NCI-H1694 treated with DMSO at 0.1 percent for 48 hours (cell line): ENCODE measurements at regions not wholly inside any gene's neighbourhood (a gene's known extent, or its start where the extent isn't known, plus 50 kb on each side); places are given as distances from the start of the nearest gene placed in this dataset.
"Not testable (repeated sequence)": the region's sequence is repeated elsewhere in the genome, so short reads cannot be mapped to it uniquely, and the experiment has no call there.

Source experiments
- DNase-seq: peaks from one replicate; lab custom pipeline; 2025; lab: John Stamatoyannopoulos, UW

GRCh38 chr12:131375261-131375971, 335.5 kb upstream of the SFSWAP start:
- no peak for DNase-seq

DNA sequence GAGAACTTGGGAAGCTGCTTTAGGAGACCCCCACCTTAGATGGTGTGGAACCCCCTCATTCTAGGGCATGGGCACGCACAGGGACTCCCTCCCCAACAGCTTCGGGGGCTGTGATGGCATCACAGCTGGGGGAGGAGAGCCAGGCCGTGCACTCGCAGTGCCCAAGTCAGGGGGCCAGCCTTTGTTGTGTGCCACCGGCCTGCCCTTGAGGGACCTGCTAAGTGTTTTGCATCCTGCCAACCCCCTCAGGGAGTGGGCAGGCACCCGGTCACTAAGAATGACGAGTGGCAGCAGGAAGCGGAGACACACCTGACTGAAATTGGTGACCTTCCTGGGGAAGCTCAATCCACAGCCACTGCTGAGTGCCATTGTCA, 334.9 kb upstream of the SFSWAP start:
- no peak for DNase-seq

DNA sequence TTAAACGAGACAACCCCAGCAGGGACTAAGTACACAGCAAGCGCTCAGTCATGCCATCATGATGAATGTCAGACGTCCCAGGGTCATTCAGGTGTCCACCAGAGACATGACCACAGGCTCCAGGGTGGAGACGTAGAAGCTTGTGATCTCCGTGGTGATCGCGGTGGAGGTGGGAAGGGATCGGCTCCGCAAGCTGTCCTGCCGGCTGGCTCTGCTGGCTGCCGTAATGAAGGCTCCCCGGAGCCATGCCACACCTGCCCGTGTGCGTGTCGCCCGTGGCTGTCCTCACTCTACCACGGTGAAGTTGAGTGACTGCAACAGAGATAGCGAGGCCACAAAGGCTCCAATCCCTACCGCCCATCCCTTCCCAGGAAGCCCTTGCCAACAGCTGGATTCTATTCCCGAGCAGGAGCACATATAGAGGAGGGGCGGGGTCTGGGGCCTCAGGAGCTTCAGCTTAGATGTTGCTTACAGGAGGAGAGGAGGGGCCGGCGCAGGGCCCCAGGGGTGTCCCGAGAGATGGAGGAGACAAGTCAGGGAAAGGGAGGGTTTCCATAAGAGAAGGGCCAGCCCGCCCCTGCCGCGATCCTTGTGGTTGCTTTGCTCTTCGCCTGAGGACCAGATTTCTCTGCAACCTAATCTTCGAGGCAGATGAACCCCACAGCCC, 332.6 kb upstream of the SFSWAP start:
- DNase-seq, result no peak

DNA sequence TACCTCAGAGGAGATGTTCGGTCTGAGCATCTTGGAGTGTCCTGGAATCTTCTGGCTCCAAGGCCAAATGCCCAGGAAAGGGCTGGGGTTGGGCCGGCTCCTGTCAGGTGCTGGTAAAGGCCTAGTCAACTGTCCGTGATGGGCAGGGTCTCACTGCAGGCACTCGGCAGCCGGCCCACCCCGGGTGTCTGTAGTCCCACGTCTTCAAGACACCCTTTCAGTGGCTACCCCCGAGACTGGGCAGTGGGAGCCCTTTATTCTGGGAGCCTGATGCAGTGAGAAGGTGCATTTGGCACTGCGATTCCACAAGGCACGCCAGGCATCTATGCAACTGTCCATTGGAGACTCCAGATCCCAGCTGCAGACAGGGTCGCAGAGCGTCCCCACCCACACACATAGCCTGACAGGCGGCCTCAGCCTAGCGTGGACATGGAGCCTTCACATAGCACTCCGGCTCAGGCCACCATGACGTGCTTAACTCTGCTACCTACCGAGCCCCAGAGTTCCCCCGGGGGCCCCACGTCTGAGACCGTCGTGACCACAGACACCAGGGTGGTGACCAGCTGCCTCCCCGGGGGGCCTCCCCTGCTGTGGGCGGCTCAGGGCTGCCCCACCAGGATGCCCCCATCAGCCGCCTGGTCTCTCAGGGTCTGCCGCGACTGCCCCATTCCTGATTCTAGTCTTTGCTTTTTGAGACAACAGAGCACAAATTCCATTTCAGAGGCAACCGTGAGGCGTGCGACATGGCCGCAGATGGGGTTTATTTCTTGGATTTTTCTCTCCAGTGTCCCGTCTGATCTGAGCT, 331.8 kb upstream of the SFSWAP start:
- DNase-seq, result no peak

- no peak for DNase-seq
These were observed 331.2 kb upstream of the SFSWAP start for GRCh38 chr12:131379738-131380137.

DNA sequence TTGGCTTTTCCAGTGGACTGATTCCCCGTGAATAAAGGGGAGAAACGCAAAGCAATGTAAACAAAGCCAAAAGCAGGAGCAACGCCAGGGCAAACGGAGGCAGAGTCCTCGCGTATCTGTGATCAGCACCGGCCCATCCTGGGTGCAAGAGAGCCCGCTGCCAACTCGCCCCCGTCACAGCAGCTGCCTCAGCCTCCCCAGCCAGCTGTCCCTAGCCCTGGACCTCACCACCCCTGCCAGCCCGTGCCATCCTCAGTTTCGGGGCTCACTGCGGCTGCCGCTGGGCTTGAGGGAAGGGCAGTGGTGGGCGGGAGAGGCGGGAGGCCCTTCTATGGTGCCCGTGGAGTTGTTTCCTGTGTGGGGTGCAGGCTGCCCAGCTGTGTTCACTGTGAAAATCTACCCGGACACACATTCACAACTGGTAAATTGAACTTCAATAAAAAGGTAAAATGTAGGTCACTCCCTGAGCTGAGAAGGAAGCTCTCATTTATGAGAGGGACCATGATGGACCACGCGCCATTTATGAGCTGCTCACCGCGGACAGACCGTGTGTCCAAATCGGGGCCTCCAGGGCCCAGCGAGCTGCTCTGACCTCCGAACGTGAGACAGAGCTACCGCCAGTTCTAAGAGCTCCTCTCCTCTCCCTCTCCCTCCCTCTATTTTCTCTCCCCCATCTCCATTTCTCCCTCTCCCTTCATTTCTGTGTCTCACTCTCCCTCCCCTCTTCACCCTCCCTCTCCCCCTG, 330.5 kb upstream of the SFSWAP start:
- no peak for DNase-seq

- DNase-seq, result no peak
These were observed 329.8 kb upstream of the SFSWAP start for GRCh38 chr12:131380965-131381705.

GRCh38 chr12:131381716-131382430, 329.0 kb upstream of the SFSWAP start:
- no peak for DNase-seq

- DNase-seq, result no peak
These were observed 327.6 kb upstream of the SFSWAP start for GRCh38 chr12:131383291-131383690.

GRCh38 chr12:131383741-131384543, 326.9 kb upstream of the SFSWAP start:
- DNase-seq, result no peak

- no peak for DNase-seq
These were observed 326.4 kb upstream of the SFSWAP start for GRCh38 chr12:131384544-131384855.

DNA sequence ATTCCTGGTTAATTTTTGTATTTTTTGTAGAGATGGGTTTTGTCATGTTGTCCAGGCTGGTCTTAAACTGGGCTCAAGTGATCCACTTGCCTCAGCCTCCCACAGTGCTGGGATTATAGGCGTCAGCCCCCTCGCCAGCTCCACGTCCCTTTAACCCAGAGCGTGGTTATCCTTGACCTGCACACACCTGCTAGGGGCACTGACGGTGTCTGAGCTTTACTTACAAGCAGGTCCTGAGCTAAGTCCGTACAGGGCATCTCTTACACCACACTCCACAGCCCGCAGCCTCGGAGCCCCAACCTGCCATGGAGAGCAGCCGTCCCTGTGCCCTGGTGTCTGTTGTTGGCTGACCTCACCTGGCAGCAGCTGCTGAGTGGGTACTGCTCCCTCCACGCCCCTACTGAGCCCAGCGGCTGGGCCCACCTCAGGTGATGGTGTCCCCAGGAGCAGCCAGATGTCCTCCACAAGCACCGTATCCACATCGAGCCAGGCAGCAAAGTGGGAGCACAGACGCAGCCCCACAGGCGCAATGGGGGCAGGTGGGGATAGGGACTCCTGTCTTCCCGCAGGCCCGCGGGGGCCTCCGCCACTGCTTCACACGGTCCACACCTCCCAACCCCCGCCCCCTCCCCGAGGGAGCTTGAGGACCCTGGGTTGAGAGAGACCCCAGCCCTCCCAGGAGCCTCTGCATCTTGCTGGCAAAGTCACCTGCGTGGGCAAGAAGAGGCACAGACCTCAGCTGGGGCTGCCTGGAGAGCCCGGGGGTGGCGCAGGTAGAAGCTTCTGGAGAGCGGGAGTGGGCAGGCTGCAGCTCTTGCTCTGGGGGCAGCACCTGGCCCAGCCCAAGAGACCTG, 325.4 kb upstream of the SFSWAP start:
- no peak for DNase-seq

- no peak for DNase-seq
These were observed 324.7 kb upstream of the SFSWAP start for GRCh38 chr12:131386167-131386521.

DNA sequence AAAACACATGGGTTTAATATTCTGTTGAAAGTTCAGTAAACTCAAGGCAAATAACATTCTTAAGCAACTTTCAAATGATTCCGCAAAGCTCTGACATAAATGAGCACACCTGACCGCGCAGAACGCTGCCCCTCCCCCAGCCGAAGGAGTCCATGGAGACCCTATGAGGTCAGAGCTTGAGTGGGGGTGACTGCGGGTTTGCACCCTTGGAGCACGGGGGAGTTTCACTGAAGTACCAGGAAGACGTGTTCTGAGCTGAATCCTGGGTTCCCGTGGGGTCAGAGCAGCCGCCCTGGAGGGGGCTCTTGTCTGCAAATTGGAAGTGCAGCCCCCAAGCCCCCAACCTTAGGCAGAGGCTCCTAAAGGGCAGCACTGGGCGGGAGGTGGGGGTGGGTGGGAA, 324.1 kb upstream of the SFSWAP start:
- DNase-seq, result no peak

GRCh38 chr12:131387281-131388163, 323.4 kb upstream of the SFSWAP start:
- DNase-seq, result no peak

DNA sequence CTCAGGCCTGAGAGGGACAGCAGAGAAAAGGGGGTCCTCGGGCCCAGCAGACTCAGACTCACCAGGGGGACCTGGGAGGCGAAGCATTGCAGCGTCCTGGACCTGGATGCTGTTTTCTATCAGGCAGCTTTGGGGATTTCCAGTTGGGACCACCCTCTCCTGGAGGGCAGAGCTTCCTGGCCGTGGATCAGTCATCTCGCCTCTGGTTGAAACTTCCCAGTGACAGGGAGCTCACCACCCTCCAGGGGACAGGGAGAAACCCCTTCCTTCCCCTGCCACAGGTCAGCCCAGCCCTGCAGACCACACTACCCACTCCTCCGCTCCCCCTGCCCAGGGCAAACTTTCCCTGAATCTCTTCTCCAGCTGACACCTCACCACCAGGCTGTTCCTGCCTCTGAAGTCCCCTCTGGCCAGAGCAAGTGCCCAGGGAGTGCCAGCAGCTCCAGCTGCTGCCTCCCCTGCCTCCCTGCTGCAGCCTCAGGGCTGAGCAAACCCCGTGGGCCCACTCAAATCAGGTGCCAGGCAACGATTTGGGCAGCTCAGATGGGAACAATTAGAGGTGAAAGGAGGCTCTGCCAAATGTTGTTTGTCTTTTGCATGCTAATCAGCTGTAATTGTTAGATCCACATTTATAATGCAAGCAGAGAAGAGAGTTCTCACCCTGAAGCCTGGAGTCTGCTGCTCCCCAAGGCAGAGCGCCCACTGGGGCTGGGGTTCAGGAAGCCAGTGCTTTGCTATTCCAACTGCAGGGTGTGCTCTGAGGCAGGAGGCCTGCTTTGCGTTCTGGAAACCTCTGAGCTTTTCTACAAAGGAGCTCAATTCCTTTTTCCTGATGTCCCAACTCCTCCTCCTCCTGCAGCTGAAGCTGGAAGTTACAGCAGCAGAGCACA, 322.5 kb upstream of the SFSWAP start:
- DNase-seq, result not testable (repeated sequence)
